DMS 273 (cell line): ENCODE measurements at regions not wholly inside any gene's neighbourhood (a gene's known extent, or its start where the extent isn't known, plus 50 kb on each side); places are given as distances from the start of the nearest gene placed in this dataset.
"Not testable (repeated sequence)": the region's sequence is repeated elsewhere in the genome, so short reads cannot be mapped to it uniquely, and the experiment has no call there.

Source experiments
- DNase-seq: peaks from one replicate; lab custom pipeline; 2025; ENCODE audit not compliant: unreplicated experiment; lab: John Stamatoyannopoulos, UW

GRCh38 chr12:38477340-38478090 lies 160.9 kb downstream of the ALG10B start:
- no peak for DNase-seq

GRCh38 chr12:38480594-38480993 lies 164.0 kb downstream of the ALG10B start:
- no peak for DNase-seq

- no peak for DNase-seq
These were observed 168.4 kb downstream of the ALG10B start for GRCh38 chr12:38484821-38485449.

- no peak for DNase-seq
These were observed 172.3 kb downstream of the ALG10B start for GRCh38 chr12:38488866-38489265.

- no peak for DNase-seq
These were observed 173.5 kb downstream of the ALG10B start for GRCh38 chr12:38490073-38490472.

GRCh38 chr12:38490941-38491340 lies 174.4 kb downstream of the ALG10B start:
- no peak for DNase-seq

GRCh38 chr12:38501481-38501880 lies 184.9 kb downstream of the ALG10B start:
- no peak for DNase-seq

- no peak for DNase-seq
These were observed 185.4 kb downstream of the ALG10B start for GRCh38 chr12:38501991-38502390.

GRCh38 chr12:38502415-38502814 lies 185.8 kb downstream of the ALG10B start:
- no peak for DNase-seq

GRCh38 chr12:38507839-38508238 lies 191.3 kb downstream of the ALG10B start:
- no peak for DNase-seq

- no peak for DNase-seq
These were observed 191.7 kb downstream of the ALG10B start for GRCh38 chr12:38508246-38508645.

- DNase-seq, result no peak
These were observed 199.3 kb downstream of the ALG10B start for GRCh38 chr12:38515912-38516311.

- DNase-seq, result no peak
These were observed 199.8 kb downstream of the ALG10B start for GRCh38 chr12:38516418-38516817.

GRCh38 chr12:38523920-38524319 lies 207.3 kb downstream of the ALG10B start:
- DNase-seq, result no peak

- no peak for DNase-seq
These were observed 211.1 kb downstream of the ALG10B start for GRCh38 chr12:38527631-38528030.

GRCh38 chr12:38528527-38528926 lies 212.0 kb downstream of the ALG10B start:
- no peak for DNase-seq

- DNase-seq, result not testable (repeated sequence)
These were observed 212.7 kb downstream of the ALG10B start for GRCh38 chr12:38529281-38529680.

- no peak for DNase-seq
These were observed 221.7 kb downstream of the ALG10B start for GRCh38 chr12:38538319-38538718.

GRCh38 chr12:38540156-38540555 lies 223.6 kb downstream of the ALG10B start:
- DNase-seq, result no peak

GRCh38 chr12:38541849-38542248 lies 225.3 kb downstream of the ALG10B start:
- no peak for DNase-seq

- no peak for DNase-seq
These were observed 226.6 kb downstream of the ALG10B start for GRCh38 chr12:38543151-38543550.

- no peak for DNase-seq
These were observed 227.9 kb downstream of the ALG10B start for GRCh38 chr12:38544330-38545066.
